GM23338 (cell line): ENCODE measurements at regions not wholly inside any gene's neighbourhood (a gene's known extent, or its start where the extent isn't known, plus 50 kb on each side); places are given as distances from the start of the nearest gene placed in this dataset.

Experiments
- ATAC-seq: fragments of 200-7000 bp; cut with Tn5 transposase; 3 replicates; pipeline ENCODE4 v1.9.1; 2020
- DNase-seq: peaks from one replicate; pipeline ENCODE4 v3.0.0-alpha.2; 2015; ENCODE audit warnings: low spot score
- H2AFZ ChIP-seq: fragments of 200-600 bp; sonication (generic); 2 replicates; pipeline ENCODE4 v1.8.0; 2016; ENCODE audit warnings: antibody characterized with exemption, mild to moderate bottlenecking, moderate library complexity
- H3F3A ChIP-seq: fragments of 200-600 bp; sonication (generic); replicated peaks from 2 replicates; pipeline ENCODE4 v1.8.0; 2017; ENCODE audit warnings: antibody characterized with exemption, mixed run types, low read depth
- H3K27ac ChIP-seq: fragments of 200-600 bp; sonication (generic); 2 replicates; pipeline ENCODE4 v1.6.1; 2016; ENCODE audit warnings: low read depth
- H3K27me3 ChIP-seq: fragments of 200-600 bp; sonication (generic); 2 replicates; pipeline ENCODE4 v1.8.0; 2016; ENCODE audit warnings: mild to moderate bottlenecking, mixed run types, moderate library complexity; ENCODE audit not compliant: insufficient read depth
- H3K36me3 ChIP-seq: fragments of 200-600 bp; sonication (generic); 2 replicates; pipeline ENCODE4 v1.8.0; 2016; ENCODE audit warnings: mild to moderate bottlenecking; ENCODE audit not compliant: insufficient read depth
- H3K4me1 ChIP-seq: fragments of 200-600 bp; sonication (generic); 2 replicates; pipeline ENCODE4 v1.8.0; 2016; ENCODE audit warnings: mild to moderate bottlenecking, moderate library complexity; ENCODE audit not compliant: insufficient read depth
- H3K4me2 ChIP-seq: fragments of 200-600 bp; sonication (generic); 2 replicates; pipeline ENCODE4 v1.7.1; 2017; ENCODE audit warnings: mixed run types
- H3K4me3 ChIP-seq: fragments of 200-600 bp; sonication (generic); 2 replicates; pipeline ENCODE4 v1.6.1; 2016; ENCODE audit warnings: mixed run types
- H3K79me2 ChIP-seq: fragments of 200-600 bp; sonication (generic); replicated peaks from 2 replicates; pipeline ENCODE4 v1.8.0; 2017; ENCODE audit warnings: mild to moderate bottlenecking; ENCODE audit not compliant: insufficient read depth
- H3K9me2 ChIP-seq: fragments of 200-600 bp; sonication (generic); 2 replicates; pipeline ENCODE4 v1.8.0; 2017; ENCODE audit not compliant: insufficient read depth
- H4K20me1 ChIP-seq: fragments of 200-600 bp; sonication (generic); replicated peaks from 2 replicates; pipeline ENCODE4 v1.8.0; 2017; ENCODE audit warnings: mild to moderate bottlenecking; ENCODE audit not compliant: insufficient read depth
- H3K27ac Mint-ChIP-seq: 2 replicates; pipeline ENCODE4 v1.8.0; 2020; ENCODE audit warnings: inconsistent platforms, mild to moderate bottlenecking, moderate library complexity, mixed read lengths
- H3K27me3 Mint-ChIP-seq: 3 replicates; pipeline ENCODE4 v1.8.0; 2022; ENCODE audit warnings: low read depth, mild to moderate bottlenecking, moderate library complexity, mixed read lengths, inconsistent platforms; ENCODE audit not compliant: insufficient read depth, poor library complexity
- H3K36me3 Mint-ChIP-seq: 3 replicates; pipeline ENCODE4 v1.8.0; 2021; ENCODE audit warnings: low read depth, mild to moderate bottlenecking, inconsistent platforms, moderate library complexity, mixed read lengths
- H3K4me1 Mint-ChIP-seq: 3 replicates; pipeline ENCODE4 v1.8.0; 2020; ENCODE audit warnings: mild to moderate bottlenecking, inconsistent platforms, mixed read lengths
- H3K4me3 Mint-ChIP-seq: 3 replicates; pipeline ENCODE4 v1.8.0; 2021; ENCODE audit warnings: moderate library complexity, mild to moderate bottlenecking, inconsistent platforms, mixed read lengths
- H3K9me3 Mint-ChIP-seq: 3 replicates; pipeline ENCODE4 v1.8.0; 2020; ENCODE audit warnings: moderate library complexity, mild to moderate bottlenecking, inconsistent platforms, mixed read lengths
- CTCF ChIP-seq, 2 experiments: fragments of 200-600 bp in 1 of 2; sonication (generic) in 1 of 2; conservative IDR thresholded peaks; 2 replicates each; pipeline versions ENCODE4 v1.5.1 to v1.6.1; 2016 to 2017; ENCODE audit warnings: antibody characterized with exemption in 2 of 2, low read depth in 2 of 2, mild to moderate bottlenecking in 2 of 2, moderate library complexity in 1 of 2
- EZH2 ChIP-seq: fragments of 200-600 bp; sonication (generic); IDR thresholded peaks from one replicate; pipeline ENCODE4 v1.8.0; 2017; ENCODE audit warnings: antibody characterized with exemption, mild to moderate bottlenecking, low read depth; ENCODE audit not compliant: unreplicated experiment
- EZH2phosphoT487 ChIP-seq: fragments of 200-600 bp; sonication (generic); IDR thresholded peaks from one replicate; pipeline ENCODE4 v1.8.1; 2018; ENCODE audit warnings: antibody characterized with exemption; ENCODE audit not compliant: unreplicated experiment
- JUNB ChIP-seq: IDR thresholded peaks from one replicate; pipeline ENCODE4 v1.6.1; 2016; ENCODE audit warnings: antibody characterized with exemption; ENCODE audit not compliant: unreplicated experiment
- POLR2AphosphoS5 ChIP-seq: IDR thresholded peaks from 2 replicates; pipeline ENCODE4 v1.6.1; 2016; ENCODE audit warnings: antibody characterized with exemption, low read depth
- STAT1 ChIP-seq: IDR thresholded peaks from one replicate; pipeline ENCODE4 v1.6.1; 2016; ENCODE audit warnings: antibody characterized with exemption; ENCODE audit not compliant: unreplicated experiment
- ZNF331 ChIP-seq: fragments of 250-450 bp; sonication (Bioruptor Pico); IDR thresholded peaks from 2 replicates; pipeline ENCODE4 v1.5.0; 2020; ENCODE audit warnings: low read depth, mild to moderate bottlenecking, moderate library complexity
- TF ChIP-seq, protein P1 (sequence below): IDR thresholded peaks from one replicate; pipeline ENCODE4 v1.6.1; 2018; ENCODE audit warnings: antibody characterized with exemption; ENCODE audit not compliant: unreplicated experiment

DNA sequence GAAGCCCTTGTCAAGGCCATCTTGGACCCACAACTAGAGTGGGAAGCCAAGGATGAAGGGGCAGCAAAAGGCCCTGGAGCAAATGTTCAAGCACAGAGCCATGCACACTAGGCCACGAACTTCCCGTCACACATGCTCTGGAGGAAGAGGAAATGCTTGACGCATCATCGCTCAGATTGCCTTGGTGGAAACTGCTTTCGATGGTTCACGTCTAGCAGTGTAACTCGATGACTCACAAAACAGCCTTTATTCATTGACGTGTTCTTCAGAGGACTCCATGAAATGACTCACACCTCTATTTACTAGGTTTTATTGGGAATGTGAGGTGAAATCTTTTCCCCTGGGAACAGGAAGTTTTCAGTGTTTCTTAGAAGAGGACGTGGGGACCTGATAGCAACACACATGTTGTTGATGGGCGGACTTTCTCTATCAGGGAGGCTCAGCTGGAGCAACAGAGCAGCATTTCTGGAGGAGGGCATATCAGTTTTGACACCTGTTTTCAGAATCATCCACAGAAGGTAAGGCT is 79.8 kb upstream of the FLT1 start:
- no peaks in the 10 kb centered on the region for H3K4me1 ChIP-seq
- H3K27me3 ChIP-seq: no peaks in the 10 kb centered on the region
- no peak overlapping the region for H2AFZ ChIP-seq
- Mint-ChIP-seq H3K36me3 (no peaks in the 10 kb centered on the region), H3K27ac (no peak overlapping the region), H3K4me1 (peaks cover 18% of the 10 kb centered on the region), H3K9me3 (no peaks in the 10 kb centered on the region), H3K27me3 (peaks cover 9% of the 10 kb centered on the region), H3K4me3 (no peak overlapping the region)
- H3K9me2 ChIP-seq: peaks cover 8% of the 10 kb centered on the region
- ATAC-seq (no peak), DNase-seq (no peak)
- TF ChIP-seq STAT1 (no peak), EZH2 (no peak), ZNF331 (CRISPR knock-in tag) (no peak), POLR2AphosphoS5 (no peak), EZH2phosphoT487 (no peak), JUNB (no peak), CTCF (conservative IDR thresholded peaks at IDR 0.05; ENCODE audit: low read depth in 2 of 2) (no peak)
- TF ChIP-seq, protein P1, sequence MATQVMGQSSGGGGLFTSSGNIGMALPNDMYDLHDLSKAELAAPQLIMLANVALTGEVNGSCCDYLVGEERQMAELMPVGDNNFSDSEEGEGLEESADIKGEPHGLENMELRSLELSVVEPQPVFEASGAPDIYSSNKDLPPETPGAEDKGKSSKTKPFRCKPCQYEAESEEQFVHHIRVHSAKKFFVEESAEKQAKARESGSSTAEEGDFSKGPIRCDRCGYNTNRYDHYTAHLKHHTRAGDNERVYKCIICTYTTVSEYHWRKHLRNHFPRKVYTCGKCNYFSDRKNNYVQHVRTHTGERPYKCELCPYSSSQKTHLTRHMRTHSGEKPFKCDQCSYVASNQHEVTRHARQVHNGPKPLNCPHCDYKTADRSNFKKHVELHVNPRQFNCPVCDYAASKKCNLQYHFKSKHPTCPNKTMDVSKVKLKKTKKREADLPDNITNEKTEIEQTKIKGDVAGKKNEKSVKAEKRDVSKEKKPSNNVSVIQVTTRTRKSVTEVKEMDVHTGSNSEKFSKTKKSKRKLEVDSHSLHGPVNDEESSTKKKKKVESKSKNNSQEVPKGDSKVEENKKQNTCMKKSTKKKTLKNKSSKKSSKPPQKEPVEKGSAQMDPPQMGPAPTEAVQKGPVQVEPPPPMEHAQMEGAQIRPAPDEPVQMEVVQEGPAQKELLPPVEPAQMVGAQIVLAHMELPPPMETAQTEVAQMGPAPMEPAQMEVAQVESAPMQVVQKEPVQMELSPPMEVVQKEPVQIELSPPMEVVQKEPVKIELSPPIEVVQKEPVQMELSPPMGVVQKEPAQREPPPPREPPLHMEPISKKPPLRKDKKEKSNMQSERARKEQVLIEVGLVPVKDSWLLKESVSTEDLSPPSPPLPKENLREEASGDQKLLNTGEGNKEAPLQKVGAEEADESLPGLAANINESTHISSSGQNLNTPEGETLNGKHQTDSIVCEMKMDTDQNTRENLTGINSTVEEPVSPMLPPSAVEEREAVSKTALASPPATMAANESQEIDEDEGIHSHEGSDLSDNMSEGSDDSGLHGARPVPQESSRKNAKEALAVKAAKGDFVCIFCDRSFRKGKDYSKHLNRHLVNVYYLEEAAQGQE: no peak
- H3K27ac ChIP-seq: no peak overlapping the region
- H4K20me1 ChIP-seq: no peaks in the 10 kb centered on the region
- no peaks in the 10 kb centered on the region for H3F3A ChIP-seq
- H3K4me2 ChIP-seq: no peak overlapping the region
- H3K4me3 ChIP-seq: no peak overlapping the region
- no peaks in the 10 kb centered on the region for H3K36me3 ChIP-seq
- H3K79me2 ChIP-seq: no peaks in the 10 kb centered on the region

DNA sequence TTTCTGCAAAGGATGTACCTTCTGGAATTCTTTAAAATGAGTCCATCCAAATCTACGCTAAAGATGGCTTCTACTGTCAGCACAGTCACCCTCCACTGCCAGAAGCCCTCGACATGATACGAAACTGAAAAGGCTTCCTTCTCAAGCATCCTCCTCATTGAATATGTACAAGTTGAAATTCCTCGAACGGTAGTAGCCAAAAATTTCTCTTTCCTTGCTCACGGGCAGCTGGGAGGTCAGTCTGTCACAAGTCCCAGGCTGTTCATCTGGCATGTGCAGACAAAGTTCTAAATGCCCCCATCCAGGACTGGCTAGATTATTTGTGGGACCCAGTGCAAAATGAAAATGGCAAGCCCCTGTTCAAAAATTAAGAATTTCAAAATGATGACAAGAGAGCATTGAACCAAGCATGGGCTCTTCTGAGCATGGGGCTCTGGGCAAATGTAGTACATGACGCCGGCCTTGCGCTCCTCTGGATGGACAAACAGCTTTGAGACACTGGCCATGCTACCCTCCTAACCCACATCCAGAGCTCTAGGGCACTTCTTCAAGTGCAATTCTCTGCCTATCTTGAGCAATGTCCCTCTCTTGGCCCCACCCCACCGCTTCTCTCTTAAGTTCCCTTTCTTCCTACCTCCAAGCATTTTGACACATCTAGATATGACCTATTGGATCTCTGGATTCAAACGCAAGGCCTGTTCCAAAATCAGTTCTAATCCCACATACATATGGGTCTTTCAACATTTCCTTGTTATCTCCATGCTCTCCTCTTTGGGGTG is 78.9 kb upstream of the FLT1 start:
- Mint-ChIP-seq H3K36me3 (no peaks in the 10 kb centered on the region; the same call in 2 of the 3 replicates), H3K4me3 (no peak overlapping the region), H3K9me3 (no peaks in the 10 kb centered on the region; the same call in 1 of the 3 replicates), H3K27me3 (peaks cover 9% of the 10 kb centered on the region), H3K27ac (no peak overlapping the region), H3K4me1 (peaks cover 9% of the 10 kb centered on the region; the same call in 2 of the 3 replicates)
- no peak for DNase-seq
- no peak overlapping the region for H3K4me3 ChIP-seq
- H3K36me3 ChIP-seq: no peaks in the 10 kb centered on the region
- H4K20me1 ChIP-seq: no peaks in the 10 kb centered on the region
- no peaks in the 10 kb centered on the region for H3K27me3 ChIP-seq
- peaks cover 13% of the 10 kb centered on the region for H3K9me2 ChIP-seq
- no peaks in the 10 kb centered on the region for H3K4me1 ChIP-seq
- H2AFZ ChIP-seq: no peak overlapping the region
- TF ChIP-seq ZNF331 (CRISPR knock-in tag): no peak
- no peaks in the 10 kb centered on the region for H3K79me2 ChIP-seq
- no peak overlapping the region for H3K27ac ChIP-seq
- no peaks in the 10 kb centered on the region for H3F3A ChIP-seq
- ATAC-seq: no peak
- H3K4me2 ChIP-seq: no peak overlapping the region
